ENCODE measurements at regions not wholly inside any gene's neighbourhood (a gene's known extent, or its start where the extent isn't known, plus 50 kb on each side); places are given as distances from the start of the nearest gene placed in this dataset.
A peak's percentile ranks its signal among the peaks of the same experiment; 100 is the strongest.
"Not testable (repeated sequence)": the region's sequence is repeated elsewhere in the genome, so short reads cannot be mapped to it uniquely, and the experiment has no call there.

- DNase-seq (ENCODE audit: low spot score): no peak
Measured at GRCh38 chr17:45649796-45650195, 134.3 kb upstream of the CRHR1 start.

- DNase-seq (ENCODE audit: low spot score): no peak
Measured at GRCh38 chr17:45650561-45650960, 133.6 kb upstream of the CRHR1 start.

DNA sequence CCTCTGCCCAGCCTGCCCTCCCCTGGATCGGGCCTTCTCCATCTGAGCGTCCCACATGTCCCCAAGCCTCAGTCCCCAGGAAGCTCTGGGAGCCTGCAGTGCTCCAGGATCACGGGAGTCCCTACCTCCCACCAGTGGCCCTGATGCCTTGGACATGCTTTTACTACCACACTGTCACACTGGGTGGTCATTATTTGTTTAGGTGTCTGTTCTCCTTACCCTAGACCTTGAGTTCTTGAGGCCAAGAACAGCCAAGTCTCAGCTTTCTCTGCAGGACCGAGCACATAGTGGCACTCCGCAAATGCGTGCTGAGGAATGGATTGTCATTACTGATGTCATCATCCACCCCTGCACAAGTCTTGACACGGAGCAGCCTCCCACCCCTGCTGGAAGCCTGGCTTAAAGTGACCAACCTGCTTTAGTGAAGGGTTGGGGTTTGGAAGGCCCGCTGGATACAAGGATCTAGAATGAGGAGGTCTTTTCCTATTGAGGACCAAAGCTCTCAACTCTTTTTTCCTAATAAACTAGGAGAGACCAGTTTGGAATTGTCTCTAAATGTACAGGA, 132.9 kb upstream of the CRHR1 start:
- no peak for DNase-seq (ENCODE audit: low spot score)

- no peak for DNase-seq (ENCODE audit: low spot score)
Measured at GRCh38 chr17:45653616-45654015, 130.5 kb upstream of the CRHR1 start.

GRCh38 chr17:45656527-45657181, 127.5 kb upstream of the CRHR1 start:
- no peak for DNase-seq (ENCODE audit: low spot score)

DNA sequence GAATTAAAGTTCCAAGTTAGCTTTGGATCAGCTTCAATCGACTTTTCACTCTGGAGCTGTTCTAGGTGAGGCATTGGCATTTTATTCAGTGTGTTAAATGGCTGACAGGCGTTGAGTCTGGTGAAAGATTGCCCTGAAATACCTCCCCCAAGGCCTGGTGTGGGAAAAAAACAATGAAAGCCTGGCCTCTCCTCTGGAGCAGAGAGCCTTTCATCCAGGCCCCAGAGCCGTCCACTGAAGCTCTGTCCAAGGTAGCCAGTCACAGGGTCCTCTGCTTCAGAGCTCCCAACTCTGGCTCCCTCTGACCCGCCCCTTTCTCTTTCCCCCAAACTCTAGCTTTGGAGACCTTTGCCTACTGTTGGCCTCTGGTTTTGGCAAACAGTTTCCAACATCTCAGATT, 123.6 kb upstream of the CRHR1 start:
- no peak for DNase-seq (ENCODE audit: low spot score)

DNA sequence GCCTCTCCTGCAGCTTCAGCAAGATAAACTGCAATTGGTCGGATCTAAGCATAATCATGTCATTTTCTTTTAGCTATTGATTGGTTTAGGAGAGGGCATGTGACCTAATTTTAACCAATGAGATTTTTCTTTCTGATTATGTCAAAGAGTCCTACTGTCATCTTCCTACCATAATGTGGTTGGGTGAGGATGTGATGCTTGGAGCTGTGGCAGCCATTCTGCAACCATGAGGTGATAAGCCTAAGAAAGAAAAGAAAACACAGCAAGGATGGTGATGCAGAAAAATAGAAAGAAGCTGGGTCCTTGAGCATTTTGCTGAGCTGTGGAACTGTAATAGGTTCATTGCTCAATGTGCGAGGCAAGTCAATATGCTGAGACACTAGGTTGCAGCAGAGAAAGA, 121.7 kb upstream of the CRHR1 start:
- DNase-seq (ENCODE audit: low spot score): no peak

DNA sequence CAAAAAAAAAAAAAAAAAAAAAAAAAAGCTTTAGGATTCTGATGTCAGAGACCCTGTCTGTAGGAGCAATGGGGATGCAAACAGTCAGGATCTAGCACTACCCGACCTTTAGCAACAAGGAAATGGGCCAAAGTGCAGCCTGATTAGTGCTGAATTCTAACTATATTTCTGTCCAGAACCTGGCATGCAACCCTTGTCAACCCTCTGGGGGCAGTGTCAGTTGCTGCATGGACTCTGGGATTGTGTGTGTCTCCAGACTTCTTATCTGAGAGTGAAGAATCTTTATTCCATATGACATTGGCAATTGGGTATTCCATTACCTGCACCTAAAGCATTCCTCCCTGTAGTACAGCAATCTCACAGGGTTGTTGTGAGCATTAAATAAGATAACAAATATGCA, 120.3 kb upstream of the CRHR1 start:
- no peak for DNase-seq (ENCODE audit: low spot score)

- no peak for DNase-seq (ENCODE audit: low spot score)
Measured at GRCh38 chr17:45664921-45665320, 119.2 kb upstream of the CRHR1 start.

DNA sequence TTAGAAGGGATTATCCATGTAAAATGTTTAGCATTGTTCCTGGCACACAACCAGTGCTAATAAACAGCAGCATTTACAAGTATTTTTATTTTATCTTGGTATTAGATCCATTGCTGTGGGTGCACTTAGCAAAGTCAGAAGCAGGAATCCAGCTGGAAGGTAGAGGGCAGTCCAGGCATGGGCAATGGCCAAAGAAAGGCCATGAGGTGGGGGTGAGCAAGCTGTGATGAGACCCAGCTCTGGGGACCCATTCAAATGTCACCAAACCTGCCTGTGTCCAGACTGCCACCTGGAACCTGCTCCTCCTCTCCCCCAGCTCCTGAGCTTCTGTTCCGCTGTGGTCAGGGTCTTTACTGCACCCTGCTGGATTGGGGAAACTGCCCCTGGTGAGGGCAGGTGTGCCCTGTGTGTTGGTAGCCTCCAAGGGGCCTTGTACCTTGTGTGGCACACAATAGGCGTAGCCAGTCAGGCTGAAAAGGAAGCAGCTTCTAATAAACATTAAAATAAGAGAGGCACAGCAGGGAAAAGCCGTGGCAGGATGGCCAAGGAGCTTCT, 118.0 kb upstream of the CRHR1 start:
- no peak for DNase-seq (ENCODE audit: low spot score)

GRCh38 chr17:45666641-45667040, 117.5 kb upstream of the CRHR1 start:
- no peak for DNase-seq (ENCODE audit: low spot score)

DNA sequence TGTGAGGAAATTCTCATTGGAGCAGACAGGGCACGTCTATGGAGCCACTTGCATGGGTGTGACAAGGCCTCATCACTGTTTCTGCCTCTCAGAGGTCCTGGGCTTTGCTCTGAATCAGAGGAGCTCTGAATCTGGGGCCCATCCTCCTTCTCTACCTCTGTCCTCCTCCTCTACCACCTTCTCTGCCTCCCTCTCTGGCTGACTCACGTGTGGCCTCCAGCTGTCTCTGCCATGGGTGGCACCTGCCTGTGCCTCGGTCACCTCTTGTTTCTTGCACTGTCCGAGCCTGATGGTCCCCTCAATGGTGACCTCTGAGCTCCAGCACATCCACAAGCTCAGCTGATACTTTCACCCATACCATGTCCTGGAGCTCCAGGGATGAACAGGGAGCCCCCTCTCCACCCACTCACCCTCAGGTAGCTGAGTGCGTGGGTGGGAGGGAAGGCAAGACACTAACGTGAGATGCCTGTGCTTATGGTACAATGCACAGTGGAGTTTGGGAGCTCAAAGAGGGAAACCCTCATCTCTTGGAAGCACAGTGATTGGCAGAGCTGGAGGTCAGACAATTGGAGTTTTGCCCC, 116.4 kb upstream of the CRHR1 start:
- no peak for DNase-seq (ENCODE audit: low spot score)

DNA sequence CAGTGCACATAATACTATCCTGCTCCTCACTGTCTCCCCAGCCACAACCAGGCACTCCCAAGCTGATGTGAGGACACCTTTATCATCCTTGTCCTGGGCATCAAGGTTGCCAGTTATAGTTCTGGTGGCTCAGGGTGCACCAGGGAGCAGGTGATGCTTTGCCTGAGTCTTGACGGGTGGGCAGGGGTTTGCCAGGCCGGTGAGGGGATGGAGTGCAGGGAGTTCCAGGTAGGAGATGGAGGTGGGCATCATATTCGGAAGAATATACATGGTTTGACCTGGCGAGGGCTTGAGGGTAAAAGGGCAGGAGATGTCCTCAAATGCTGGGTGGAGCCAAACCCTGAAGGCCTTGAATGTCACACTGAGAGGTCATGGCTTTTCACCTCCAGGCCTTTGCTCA, 115.8 kb upstream of the CRHR1 start:
- DNase-seq (ENCODE audit: low spot score): no peak

DNA sequence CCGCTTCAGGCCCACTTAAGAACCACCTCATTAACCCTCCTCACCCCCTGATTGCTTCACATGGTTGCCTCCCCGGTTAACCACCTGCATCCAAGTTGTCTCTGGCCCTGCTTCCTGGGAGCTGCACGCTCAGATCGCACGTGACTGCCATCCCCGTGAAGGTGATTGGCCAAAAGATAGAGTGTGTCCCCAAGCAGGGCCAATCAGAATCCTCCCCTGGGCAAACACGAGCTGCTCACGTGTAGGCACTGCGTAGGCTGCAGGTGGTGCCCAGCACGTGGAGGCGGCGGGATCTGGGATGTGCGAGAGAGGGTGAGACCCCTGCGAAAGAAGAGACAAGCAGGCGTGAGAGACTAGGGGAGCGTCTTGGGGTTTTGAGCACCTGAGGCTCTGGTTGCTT, 111.8 kb upstream of the CRHR1 start:
- DNase-seq (ENCODE audit: low spot score): no peak

- DNase-seq (ENCODE audit: low spot score): no peak
Measured at GRCh38 chr17:45672792-45673191, 111.3 kb upstream of the CRHR1 start.

DNA sequence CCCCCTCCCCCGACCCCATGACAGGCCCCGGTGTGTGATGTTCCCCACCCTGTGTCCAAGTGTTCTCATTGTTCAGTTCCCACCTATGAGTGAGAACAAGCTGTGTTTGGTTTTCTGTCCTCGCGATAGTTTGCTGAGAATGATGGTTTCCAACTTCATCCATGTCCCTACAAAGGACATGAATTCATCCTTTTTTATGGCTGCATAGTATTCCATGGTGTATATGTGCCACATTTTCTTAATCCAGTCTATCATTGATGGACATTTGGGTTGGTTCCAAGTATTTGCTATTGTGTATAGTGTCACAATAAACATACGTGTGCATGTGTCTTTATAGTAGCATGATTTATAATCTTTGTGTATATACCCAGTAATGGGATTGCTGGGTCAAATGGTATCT, 110.4 kb upstream of the CRHR1 start:
- DNase-seq (ENCODE audit: low spot score): not testable (repeated sequence)

GRCh38 chr17:45675012-45675411, 109.1 kb upstream of the CRHR1 start:
- no peak for DNase-seq (ENCODE audit: low spot score)

DNA sequence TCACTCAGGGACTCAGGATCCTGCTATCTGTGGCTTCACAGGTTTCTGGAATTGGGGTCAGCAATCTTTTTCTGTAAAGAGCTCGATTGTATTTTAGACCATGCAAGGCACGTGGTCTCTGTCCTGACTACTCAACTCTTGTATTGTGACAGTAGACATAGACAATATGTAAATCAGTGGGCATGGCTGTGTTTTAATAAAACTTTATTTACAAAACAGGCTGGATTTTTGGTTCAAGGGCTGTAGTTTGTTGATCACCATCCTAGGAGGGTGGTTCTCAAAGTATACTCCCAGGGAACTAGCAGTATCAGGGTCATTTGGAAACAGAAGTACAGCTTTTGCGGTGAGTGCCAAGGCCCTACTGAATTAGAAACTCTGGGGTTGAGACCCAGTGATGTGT, 108.2 kb upstream of the CRHR1 start:
- DNase-seq (ENCODE audit: low spot score): no peak

GRCh38 chr17:45676695-45677094, 107.4 kb upstream of the CRHR1 start:
- no peak for DNase-seq (ENCODE audit: low spot score)

DNA sequence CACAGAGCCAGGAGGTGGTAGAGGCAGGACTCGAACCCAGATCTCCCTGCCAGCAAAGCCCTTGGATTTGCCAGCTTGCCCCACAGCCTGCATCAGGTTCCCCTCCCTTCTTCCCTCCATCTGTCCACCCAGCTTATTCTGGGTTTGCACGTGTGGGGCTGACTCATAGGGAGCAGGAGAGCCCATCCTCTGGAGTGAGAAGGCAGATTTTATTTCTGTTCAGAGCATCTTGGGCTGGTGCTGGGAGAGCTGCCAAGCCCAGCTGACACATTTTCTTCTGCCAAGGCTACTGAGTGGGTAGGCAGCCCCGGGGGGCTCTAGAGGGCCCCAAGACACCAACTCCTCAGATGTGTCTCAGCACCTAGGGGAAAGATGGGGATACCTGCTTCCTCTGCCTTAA, 106.3 kb upstream of the CRHR1 start:
- DNase-seq (ENCODE audit: low spot score): peak; percentile 80

DNA sequence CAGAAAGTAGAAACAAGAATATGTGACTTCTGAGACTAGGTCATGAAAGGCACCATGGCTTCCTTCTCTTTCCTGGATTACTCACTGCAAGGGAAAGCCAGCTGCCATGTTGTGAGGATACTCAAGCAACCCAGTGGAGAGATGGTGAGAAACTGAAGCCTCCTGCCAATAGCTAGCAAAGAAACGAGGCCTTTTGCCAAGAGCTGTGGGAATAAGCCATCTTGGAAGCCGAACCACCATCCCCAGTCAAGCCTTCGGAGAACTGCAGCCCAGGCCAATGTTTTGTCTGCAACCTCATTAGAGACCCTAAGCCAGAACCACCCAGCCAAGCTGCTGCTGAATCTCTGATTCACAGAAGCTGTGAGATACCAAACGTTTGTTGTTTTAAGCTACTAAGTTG, 104.7 kb upstream of the CRHR1 start:
- DNase-seq (ENCODE audit: low spot score): no peak

DNA sequence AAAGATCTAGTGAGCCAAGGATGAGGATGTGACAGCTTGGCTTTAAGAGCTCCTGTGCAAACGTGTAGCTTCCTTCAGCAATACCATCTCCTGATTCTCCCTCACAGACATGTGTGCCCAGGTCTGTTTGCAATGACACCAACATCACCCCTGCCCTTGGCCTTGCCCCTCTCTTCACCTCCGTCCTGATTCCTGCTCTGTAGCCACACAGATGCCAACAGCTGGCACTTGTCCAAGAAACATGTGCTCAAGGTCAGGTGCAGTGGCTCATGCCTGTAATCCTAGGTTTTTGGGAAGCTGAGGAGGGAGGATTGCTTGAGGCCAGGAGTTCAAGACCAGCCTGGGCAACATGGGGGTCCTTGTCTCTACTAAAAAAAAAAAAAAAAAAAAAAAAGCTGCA, 103.8 kb upstream of the CRHR1 start:
- no peak for DNase-seq (ENCODE audit: low spot score)

DNA sequence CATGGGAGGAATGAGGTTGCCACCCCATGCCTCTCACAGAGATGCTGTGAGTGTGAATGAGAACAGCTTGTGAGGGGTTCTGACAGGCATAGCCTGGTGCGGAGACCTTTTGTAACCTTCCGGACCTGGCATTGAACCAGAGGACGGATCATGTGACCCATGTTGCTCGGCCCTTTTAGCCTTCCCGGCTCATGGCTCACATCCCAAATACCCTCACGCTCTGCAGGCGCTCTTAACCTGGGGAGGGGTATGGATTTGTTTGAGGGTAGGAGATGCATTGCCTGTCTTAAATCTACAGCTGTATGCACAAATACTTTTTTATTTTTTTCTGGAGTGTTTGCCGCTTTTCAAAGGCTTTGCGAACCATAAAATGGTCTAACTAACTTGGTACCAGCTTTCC, 102.4 kb upstream of the CRHR1 start:
- no peak for DNase-seq (ENCODE audit: low spot score)

DNA sequence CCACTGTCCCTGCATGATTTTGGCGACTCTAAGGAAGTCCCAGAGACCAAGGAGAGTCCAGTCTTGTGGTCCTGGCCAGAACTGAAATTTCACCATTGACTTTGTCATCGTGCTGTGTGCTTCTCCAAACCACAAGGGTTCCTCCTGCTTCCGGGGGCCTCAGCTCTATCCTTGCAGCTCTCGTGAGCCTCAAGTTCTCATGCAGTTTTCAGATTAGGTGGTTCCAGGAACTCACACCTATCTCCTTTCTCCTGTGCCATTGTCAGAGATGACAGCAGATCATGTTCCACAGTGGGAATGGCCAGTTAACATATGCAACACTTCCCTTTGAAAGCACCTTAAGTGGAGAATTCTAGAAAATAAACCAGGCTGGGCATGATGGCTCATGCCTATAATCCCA, 97.9 kb upstream of the CRHR1 start:
- DNase-seq (ENCODE audit: low spot score): no peak
